ENCODE measurements at regions not wholly inside any gene's neighbourhood (a gene's known extent, or its start where the extent isn't known, plus 50 kb on each side); places are given as distances from the start of the nearest gene placed in this dataset.
A peak's percentile ranks its signal among the peaks of the same experiment; 100 is the strongest.
"Not testable (repeated sequence)": the region's sequence is repeated elsewhere in the genome, so short reads cannot be mapped to it uniquely, and the experiment has no call there.

GRCh38 chr11:13137844-13138301 is 128.8 kb downstream of the RASSF10 start:
- TF ChIP-seq CTCF (conservative IDR thresholded peaks at IDR 0.05) (no peak), ZFX (IDR thresholded peaks at IDR 0.05) (no peak)
- H3K27ac ChIP-seq = no peak overlapping the region

- not testable (repeated sequence) for H3K27ac ChIP-seq
These were observed 130.0 kb downstream of the RASSF10 start for GRCh38 chr11:13139085-13139484.

- no peak overlapping the region for H3K27ac ChIP-seq
- no peak for TF ChIP-seq CTCF (conservative IDR thresholded peaks at IDR 0.05)
- no peak for TF ChIP-seq ZFX (IDR thresholded peaks at IDR 0.05)
These were observed 131.1 kb downstream of the RASSF10 start for GRCh38 chr11:13140028-13140870.

GRCh38 chr11:13140873-13141655 is 131.9 kb downstream of the RASSF10 start:
- H3K27ac ChIP-seq = no peak overlapping the region
- TF ChIP-seq ZFX (IDR thresholded peaks at IDR 0.05) (no peak), CTCF (conservative IDR thresholded peaks at IDR 0.05) (no peak)

GRCh38 chr11:13141731-13142709 is 132.9 kb downstream of the RASSF10 start:
- no peak overlapping the region for H3K27ac ChIP-seq
- TF ChIP-seq CTCF (conservative IDR thresholded peaks at IDR 0.05) = no peak
- TF ChIP-seq ZFX (IDR thresholded peaks at IDR 0.05) = no peak

GRCh38 chr11:13143486-13144297 is 133.9 kb upstream of the BMAL1 start:
- peak overlapping the region; percentile 31 for H3K27ac ChIP-seq
- TF ChIP-seq CTCF (conservative IDR thresholded peaks at IDR 0.05) (no peak), ZFX (IDR thresholded peaks at IDR 0.05) (no peak)
